Epithelial cell of proximal tubule (primary cell): ENCODE measurements at regions not wholly inside any gene's neighbourhood (a gene's known extent, or its start where the extent isn't known, plus 50 kb on each side); places are given as distances from the start of the nearest gene placed in this dataset.

ENCODE experiments used
- DNase-seq: peaks from one replicate; pipeline ENCODE4 v3.0.0-alpha.2; 2011; ENCODE audit warnings: low read depth
- H3K4me3 ChIP-seq: 2 replicates; pipeline ENCODE4 v1.5.1; 2011; ENCODE audit warnings: low read depth, mild to moderate bottlenecking, low read length
- TF ChIP-seq, protein P1 (sequence below): conservative IDR thresholded peaks from 2 replicates; pipeline ENCODE4 v1.5.1; 2012; ENCODE audit warnings: low read depth, mild to moderate bottlenecking, low read length

DNA sequence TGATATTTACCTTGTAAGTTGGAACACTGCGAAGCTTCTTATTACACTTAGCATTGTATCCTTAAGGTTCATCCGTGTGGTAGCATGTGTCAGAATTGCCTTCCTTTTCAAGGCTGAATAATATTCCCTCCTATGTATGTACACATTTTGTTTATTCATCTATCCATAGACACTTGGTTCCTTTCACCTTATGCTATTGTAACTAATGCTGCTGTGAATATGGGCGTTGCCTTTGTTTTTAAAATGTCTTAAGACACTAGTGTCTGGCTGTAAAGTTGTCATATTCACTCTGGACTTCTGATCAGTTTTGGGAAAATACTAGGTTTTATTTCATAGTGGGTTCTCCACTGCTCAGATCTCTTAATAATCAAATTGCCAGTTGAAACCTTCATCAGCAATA is 383.3 kb upstream of the PRR16 start:
- DNase-seq = no peak
- no peak overlapping the region for H3K4me3 ChIP-seq
- TF ChIP-seq, protein P1, sequence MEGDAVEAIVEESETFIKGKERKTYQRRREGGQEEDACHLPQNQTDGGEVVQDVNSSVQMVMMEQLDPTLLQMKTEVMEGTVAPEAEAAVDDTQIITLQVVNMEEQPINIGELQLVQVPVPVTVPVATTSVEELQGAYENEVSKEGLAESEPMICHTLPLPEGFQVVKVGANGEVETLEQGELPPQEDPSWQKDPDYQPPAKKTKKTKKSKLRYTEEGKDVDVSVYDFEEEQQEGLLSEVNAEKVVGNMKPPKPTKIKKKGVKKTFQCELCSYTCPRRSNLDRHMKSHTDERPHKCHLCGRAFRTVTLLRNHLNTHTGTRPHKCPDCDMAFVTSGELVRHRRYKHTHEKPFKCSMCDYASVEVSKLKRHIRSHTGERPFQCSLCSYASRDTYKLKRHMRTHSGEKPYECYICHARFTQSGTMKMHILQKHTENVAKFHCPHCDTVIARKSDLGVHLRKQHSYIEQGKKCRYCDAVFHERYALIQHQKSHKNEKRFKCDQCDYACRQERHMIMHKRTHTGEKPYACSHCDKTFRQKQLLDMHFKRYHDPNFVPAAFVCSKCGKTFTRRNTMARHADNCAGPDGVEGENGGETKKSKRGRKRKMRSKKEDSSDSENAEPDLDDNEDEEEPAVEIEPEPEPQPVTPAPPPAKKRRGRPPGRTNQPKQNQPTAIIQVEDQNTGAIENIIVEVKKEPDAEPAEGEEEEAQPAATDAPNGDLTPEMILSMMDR = no peak

DNA sequence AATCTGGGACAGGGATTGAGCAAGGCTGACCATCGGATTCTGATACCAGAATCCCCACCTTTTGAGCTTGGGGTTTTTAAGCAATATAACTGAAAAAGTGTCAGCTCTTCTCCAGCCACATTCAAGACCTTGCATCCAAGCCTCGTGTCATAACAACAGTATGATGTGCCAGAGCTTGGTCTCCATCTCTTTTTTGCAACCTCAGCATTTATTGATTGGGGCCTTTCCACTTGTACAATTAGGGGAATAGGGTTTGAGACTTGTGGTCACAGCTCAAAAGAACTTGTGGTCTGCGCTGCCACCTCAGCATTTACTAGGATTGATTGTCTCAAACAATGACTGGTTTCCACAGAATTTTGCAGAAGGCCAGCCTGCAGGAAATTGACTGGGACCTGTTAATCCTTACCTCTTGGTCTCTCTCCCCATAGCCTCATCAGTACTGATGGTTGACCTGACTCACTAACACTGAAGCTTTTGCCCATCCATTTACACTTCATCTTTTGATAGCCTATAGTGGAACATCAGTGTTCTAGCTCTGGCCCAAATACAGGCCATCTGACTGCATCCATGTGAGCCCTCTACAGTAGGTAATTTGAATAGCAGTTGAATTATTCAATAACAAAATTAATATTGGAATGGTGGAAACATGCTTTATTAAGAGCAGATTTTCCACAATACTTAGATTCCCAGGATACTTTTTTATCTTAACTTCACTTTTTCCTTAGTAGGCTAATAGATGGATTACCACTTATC is 381.6 kb upstream of the PRR16 start:
- no peak overlapping the region for H3K4me3 ChIP-seq
- TF ChIP-seq, protein P1 = peak; percentile 14
- DNase-seq = no peak

DNA sequence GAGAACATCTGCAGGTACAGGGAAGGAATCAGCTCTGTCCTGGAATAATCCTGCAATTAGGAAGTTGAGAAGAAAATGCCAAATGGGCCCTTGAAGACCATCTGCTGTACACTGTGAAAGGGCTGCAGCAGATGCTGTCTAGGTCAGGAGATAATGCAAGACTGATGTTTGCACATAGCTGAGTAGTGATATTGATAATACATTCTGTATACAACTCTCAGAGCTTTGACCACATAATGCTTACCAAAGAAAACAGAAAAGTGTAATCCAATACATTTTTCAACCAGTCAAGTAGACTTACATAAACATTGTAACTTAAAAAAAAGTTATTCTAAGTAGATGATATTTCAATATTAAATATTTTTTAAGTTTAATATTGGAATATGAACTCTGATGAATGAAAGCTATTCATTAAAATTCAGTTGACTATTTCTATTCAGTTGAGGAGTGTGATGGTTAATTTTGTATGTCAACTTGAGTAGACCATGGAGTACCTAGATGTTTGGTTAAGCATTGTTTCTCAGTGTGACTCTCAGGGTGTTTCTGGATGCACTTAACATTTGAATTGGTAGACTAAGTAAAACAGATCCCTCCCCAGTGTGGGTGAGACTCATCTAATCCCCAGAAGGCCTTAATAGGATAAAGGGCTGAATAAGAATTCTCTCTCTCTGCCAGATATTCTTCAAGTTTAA is 380.1 kb upstream of the PRR16 start:
- H3K4me3 ChIP-seq = no peak overlapping the region
- DNase-seq = no peak
- TF ChIP-seq, protein P1 = no peak

DNA sequence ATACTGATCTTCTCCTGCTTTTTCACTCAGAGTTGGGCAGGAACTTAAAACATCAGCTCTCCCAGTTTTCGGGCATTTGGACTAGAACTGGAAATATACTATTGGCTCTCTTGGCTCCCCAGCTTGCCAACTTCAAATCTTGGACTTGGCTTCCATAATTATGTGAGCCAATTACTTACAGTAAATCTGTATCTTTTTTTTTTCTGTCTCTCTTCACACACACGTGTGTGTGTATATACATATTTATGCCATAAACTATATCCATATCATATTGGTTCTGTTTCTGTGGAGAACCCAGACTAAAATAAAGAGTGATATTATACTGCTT is 379.6 kb upstream of the PRR16 start:
- DNase-seq = no peak
- TF ChIP-seq, protein P1 = no peak
- no peak overlapping the region for H3K4me3 ChIP-seq

DNA sequence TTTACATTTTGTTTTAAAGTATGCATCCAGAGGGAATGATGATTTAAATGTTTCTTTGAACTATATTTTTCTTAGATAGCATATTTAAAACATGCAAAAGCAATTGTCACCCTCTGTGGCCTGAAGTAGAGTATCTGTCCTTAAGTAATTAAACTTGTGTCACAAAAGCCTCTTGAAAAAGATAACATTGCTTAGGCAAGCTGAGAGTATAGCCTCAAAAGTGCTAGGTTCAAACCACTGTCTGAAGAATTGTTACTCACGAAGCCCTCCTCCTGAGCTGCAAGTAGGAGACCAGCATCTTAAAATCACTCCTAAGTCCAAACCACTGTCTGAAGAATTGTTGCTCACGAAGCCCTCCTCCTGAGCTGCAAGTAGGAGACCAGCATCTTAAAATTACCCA is 378.0 kb upstream of the PRR16 start:
- no peak overlapping the region for H3K4me3 ChIP-seq
- DNase-seq = no peak
- TF ChIP-seq, protein P1 = no peak

DNA sequence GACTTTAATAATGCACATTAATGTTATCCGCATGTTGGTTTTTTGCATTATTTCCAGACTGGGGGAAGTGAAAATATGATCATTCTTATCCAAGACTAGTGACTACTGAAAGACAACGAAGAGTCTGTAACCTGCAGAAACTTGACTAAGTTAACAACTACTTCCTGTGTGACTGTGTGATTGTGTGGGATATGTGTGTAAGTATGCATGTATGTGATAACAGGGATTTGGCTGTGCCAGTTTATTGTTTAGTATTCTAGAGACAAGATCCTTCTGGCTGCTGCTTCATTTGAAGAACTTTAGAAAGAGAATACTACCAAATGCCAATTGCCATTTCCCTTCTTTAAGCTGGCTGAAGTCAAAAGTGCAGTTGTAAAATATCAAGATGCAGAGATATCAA is 375.7 kb upstream of the PRR16 start:
- H3K4me3 ChIP-seq = no peak overlapping the region
- DNase-seq = no peak
- TF ChIP-seq, protein P1 = no peak

DNA sequence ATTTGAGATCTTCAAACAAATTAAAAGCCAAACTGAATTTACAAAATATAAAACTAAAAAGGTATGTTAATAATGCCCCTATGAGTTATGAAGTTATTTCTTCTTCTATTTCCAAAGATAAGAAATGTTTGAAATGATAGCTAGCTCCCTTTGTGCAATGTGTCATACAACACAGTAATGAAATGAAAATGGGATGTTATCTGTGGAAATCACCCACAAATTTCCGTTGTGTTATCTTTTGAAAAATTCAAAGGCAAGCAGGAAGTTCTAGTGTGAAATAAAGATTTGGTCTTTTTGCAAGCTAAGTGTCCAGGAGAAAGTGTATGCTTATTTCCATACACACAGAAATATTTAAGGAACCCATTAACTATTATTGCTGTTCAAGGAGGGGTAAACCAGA is 375.3 kb upstream of the PRR16 start:
- no peak for DNase-seq
- TF ChIP-seq, protein P1 = no peak
- H3K4me3 ChIP-seq = no peak overlapping the region
